ENCODE measurements at regions not wholly inside any gene's neighbourhood (a gene's known extent, or its start where the extent isn't known, plus 50 kb on each side); places are given as distances from the start of the nearest gene placed in this dataset.

DNA sequence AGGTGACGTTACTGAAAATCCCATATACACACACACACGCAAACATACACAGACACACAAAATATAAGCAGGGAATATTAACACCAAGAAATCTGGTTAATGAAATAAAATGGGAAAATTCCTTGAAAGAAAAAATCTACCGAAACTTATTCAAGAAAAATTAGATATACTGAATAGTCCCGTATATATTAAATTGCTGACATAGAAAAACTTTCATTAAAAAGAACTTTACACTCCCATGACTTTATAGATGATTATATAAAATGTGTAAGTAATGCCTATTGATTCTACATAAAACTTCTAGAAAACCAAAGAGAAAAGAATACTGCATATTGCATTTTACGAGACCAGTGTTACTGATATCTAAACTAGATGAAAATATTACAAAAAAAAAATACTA, 803.2 kb downstream of the SLC16A7 start:
- no peak for TF ChIP-seq EZH2 (IDR thresholded peaks at IDR 0.05; ENCODE audit: insufficient read depth, poor library complexity, severe bottlenecking)
- TF ChIP-seq EZH2phosphoT487 (IDR thresholded peaks at IDR 0.05; ENCODE audit: insufficient read depth, low read depth) = no peak
